ENCODE measurements at regions not wholly inside any gene's neighbourhood (a gene's known extent, or its start where the extent isn't known, plus 50 kb on each side); places are given as distances from the start of the nearest gene placed in this dataset.

- TF ChIP-seq POLR2A (IDR thresholded peaks at IDR 0.05) (no peak), CTCF (IDR thresholded peaks at IDR 0.05) (no peak)
These were observed 1237.9 kb downstream of the FAM181B start for GRCh38 chr11:81495699-81496292.
